OCI-LY1 (cell line): ENCODE measurements at regions not wholly inside any gene's neighbourhood (a gene's known extent, or its start where the extent isn't known, plus 50 kb on each side); places are given as distances from the start of the nearest gene placed in this dataset.

ENCODE experiments used
- CTCF ChIP-seq: fragments of 200-600 bp; sonication (generic), shearing (Covaris generic); IDR thresholded peaks from 2 replicates; pipeline ENCODE4 v1.5.1; 2017; ENCODE audit warnings: mild to moderate bottlenecking, antibody characterized with exemption, low read length, moderate library complexity, mixed read lengths
- EZH2 ChIP-seq: fragments of 200-600 bp; sonication (generic), shearing (Covaris generic); IDR thresholded peaks from 2 replicates; pipeline ENCODE4 v1.8.0; 2017; ENCODE audit warnings: borderline replicate concordance, mixed run types, mild to moderate bottlenecking, antibody characterized with exemption, low read length, moderate library complexity, mixed read lengths

- TF ChIP-seq CTCF (no peak), EZH2 (no peak)
Measured at GRCh38 chr20:24808616-24809015, 140.5 kb upstream of the CST7 start.
